HepG2 (cell line): ENCODE measurements at regions not wholly inside any gene's neighbourhood (a gene's known extent, or its start where the extent isn't known, plus 50 kb on each side); places are given as distances from the start of the nearest gene placed in this dataset.

Source experiments
- KAT2B ChIP-seq: fragments of 150-350 bp; IDR thresholded peaks from 2 replicates; pipeline ENCODE4 v1.6.1; 2014; ENCODE audit warnings: low read depth, low read length, borderline replicate concordance
- NFRKB ChIP-seq: fragments of 450-650 bp; IDR thresholded peaks from 2 replicates; pipeline ENCODE4 v1.6.1; 2017
- SOX5 ChIP-seq: IDR thresholded peaks from 2 replicates; pipeline ENCODE4 v1.6.1; 2016; ENCODE audit warnings: borderline replicate concordance
- SRF ChIP-seq: IDR thresholded peaks from 2 replicates; pipeline ENCODE4 v1.6.1; 2011; ENCODE audit warnings: mild to moderate bottlenecking, low read depth, low read length, moderate library complexity
- ZNF136 ChIP-seq: sonication (generic); formaldehyde crosslinking; IDR thresholded peaks from 2 replicates; pipeline ENCODE4 v1.8.1; 2022; ENCODE audit warnings: low read depth, mild to moderate bottlenecking, moderate library complexity, missing genetic modification reagents
- ZNF253 ChIP-seq: sonication (generic); formaldehyde crosslinking; IDR thresholded peaks from 2 replicates; pipeline ENCODE4 v1.8.0; 2022; ENCODE audit warnings: mild to moderate bottlenecking, missing genetic modification reagents, borderline replicate concordance
- ZNF329 ChIP-seq: sonication (generic); formaldehyde crosslinking; IDR thresholded peaks from 2 replicates; pipeline ENCODE4 v1.9.0; 2021; ENCODE audit warnings: low read depth, mild to moderate bottlenecking, missing genetic modification reagents
- TF ChIP-seq, protein P1 (sequence below): IDR thresholded peaks from 2 replicates; pipeline ENCODE4 v1.6.1; 2016
- TF ChIP-seq, protein P2 (sequence below): IDR thresholded peaks from 2 replicates; pipeline ENCODE4 v1.6.1; 2018; ENCODE audit warnings: missing genetic modification reagents
- TF ChIP-seq, protein P3 (sequence below): sonication (generic); formaldehyde crosslinking; IDR thresholded peaks from 2 replicates; pipeline ENCODE4 v1.4.0; 2020; ENCODE audit warnings: missing genetic modification reagents, borderline replicate concordance

DNA sequence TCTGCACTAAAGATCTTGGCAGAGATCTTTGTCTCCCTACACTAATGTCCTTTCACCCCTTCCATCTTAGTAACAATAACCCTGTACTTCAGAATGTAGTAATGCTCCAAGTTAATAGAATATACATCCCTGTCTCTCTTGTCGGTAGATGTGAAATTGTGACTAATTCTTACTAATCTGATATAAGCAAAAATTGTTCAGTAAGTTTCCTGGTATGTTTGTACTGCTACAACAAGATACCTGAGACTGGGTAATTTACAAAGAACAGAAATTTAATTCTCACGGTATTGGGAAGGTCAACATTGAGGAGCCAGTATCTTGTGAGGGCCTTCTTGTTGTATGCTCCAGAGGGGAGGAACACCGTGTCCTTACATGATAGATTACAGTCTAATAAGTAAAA lies 1686.6 kb upstream of the CDH9 start (continued):
- TF ChIP-seq, protein P1, sequence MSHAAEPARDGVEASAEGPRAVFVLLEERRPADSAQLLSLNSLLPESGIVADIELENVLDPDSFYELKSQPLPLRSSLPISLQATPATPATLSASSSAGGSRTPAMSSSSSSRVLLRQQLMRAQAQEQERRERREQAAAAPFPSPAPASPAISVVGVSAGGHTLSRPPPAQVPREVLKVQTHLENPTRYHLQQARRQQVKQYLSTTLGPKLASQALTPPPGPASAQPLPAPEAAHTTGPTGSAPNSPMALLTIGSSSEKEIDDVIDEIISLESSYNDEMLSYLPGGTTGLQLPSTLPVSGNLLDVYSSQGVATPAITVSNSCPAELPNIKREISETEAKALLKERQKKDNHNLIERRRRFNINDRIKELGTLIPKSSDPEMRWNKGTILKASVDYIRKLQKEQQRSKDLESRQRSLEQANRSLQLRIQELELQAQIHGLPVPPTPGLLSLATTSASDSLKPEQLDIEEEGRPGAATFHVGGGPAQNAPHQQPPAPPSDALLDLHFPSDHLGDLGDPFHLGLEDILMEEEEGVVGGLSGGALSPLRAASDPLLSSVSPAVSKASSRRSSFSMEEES (CRISPR knock-in tag), result no peak
- TF ChIP-seq ZNF136 (CRISPR knock-in tag) (no peak), SRF (no peak), ZNF329 (CRISPR knock-in tag) (no peak), NFRKB (no peak), SOX5 (no peak), ZNF253 (CRISPR knock-in tag) (no peak), KAT2B (no peak)
- TF ChIP-seq, protein P2, sequence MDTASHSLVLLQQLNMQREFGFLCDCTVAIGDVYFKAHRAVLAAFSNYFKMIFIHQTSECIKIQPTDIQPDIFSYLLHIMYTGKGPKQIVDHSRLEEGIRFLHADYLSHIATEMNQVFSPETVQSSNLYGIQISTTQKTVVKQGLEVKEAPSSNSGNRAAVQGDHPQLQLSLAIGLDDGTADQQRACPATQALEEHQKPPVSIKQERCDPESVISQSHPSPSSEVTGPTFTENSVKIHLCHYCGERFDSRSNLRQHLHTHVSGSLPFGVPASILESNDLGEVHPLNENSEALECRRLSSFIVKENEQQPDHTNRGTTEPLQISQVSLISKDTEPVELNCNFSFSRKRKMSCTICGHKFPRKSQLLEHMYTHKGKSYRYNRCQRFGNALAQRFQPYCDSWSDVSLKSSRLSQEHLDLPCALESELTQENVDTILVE (CRISPR knock-in tag), result no peak
- TF ChIP-seq, protein P3, sequence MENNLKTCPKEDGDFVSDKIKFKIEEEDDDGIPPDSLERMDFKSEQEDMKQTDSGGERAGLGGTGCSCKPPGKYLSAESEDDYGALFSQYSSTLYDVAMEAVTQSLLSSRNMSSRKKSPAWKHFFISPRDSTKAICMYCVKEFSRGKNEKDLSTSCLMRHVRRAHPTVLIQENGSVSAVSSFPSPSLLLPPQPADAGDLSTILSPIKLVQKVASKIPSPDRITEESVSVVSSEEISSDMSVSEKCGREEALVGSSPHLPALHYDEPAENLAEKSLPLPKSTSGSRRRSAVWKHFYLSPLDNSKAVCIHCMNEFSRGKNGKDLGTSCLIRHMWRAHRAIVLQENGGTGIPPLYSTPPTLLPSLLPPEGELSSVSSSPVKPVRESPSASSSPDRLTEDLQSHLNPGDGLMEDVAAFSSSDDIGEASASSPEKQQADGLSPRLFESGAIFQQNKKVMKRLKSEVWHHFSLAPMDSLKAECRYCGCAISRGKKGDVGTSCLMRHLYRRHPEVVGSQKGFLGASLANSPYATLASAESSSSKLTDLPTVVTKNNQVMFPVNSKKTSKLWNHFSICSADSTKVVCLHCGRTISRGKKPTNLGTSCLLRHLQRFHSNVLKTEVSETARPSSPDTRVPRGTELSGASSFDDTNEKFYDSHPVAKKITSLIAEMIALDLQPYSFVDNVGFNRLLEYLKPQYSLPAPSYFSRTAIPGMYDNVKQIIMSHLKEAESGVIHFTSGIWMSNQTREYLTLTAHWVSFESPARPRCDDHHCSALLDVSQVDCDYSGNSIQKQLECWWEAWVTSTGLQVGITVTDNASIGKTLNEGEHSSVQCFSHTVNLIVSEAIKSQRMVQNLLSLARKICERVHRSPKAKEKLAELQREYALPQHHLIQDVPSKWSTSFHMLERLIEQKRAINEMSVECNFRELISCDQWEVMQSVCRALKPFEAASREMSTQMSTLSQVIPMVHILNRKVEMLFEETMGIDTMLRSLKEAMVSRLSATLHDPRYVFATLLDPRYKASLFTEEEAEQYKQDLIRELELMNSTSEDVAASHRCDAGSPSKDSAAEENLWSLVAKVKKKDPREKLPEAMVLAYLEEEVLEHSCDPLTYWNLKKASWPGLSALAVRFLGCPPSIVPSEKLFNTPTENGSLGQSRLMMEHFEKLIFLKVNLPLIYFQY (CRISPR knock-in tag), result no peak
